Heart left ventricle (tissue), 13 donors: ENCODE measurements at regions not wholly inside any gene's neighbourhood (a gene's known extent, or its start where the extent isn't known, plus 50 kb on each side); places are given as distances from the start of the nearest gene placed in this dataset.

ENCODE experiments used
- CTCF ChIP-seq, 12 donors: fragments of 200-600 bp; sonication (generic) in 4 of 12; IDR thresholded peaks; one replicate each; pipeline versions ENCODE4 v1.5.0 to v1.8.0; 2018 to 2022; ENCODE audit warnings: antibody characterized with exemption in 12 of 12, mild to moderate bottlenecking in 5 of 12
- POLR2A ChIP-seq, 2 donors: fragments of 450-650 bp; IDR thresholded peaks; one replicate each; pipeline ENCODE4 v1.6.1; 2017; ENCODE audit warnings: antibody characterized with exemption in 2 of 2, mild to moderate bottlenecking in 2 of 2, moderate library complexity in 2 of 2
- donor health status: ischemic (EF 13 %, LVEDD 7.1; RV severe dilation, severe dysfunction).
- donor health status: DM: no; HTN: yes; CAD: no.
- donor health status: DM: no; HTN: no; CAD: no.
- donor health status: ischemic (EF 25% LVEDD 6.9; RV normal size, moderate dysfunction).
- donor health status: ischemic (EF 25% LVEDD 5.7; RV mildly dilated, moderate dysfunction).
- donor health status: ischemic (EF 35%, LVEDD 5.7; RV mildly dilated, moderate dysfunction).
- donor health status: nonischemic (EF 11% LVEDD 7.7; RV severe dilation, severe dysfunction).
- donor health status: DM: yes; HTN: yes; CAD: no.
- donor health status: PGD.
- donor health status: ischemic (EF 29% LVEDD 5.4; RV normal size, mild dysfunction).
- donor health status: nonischemic (EF 23%, LVEDD 6.1; RV moderate dilation, normal function).

- no peak for TF ChIP-seq CTCF (IDR thresholded peaks at IDR 0.05)
- no peak for TF ChIP-seq POLR2A (IDR thresholded peaks at IDR 0.05)
These were observed 587.8 kb upstream of the BCHE start for GRCh38 chr3:166425021-166425420.
